Right lobe of liver (tissue), 4 donors: ENCODE measurements at regions not wholly inside any gene's neighbourhood (a gene's known extent, or its start where the extent isn't known, plus 50 kb on each side); places are given as distances from the start of the nearest gene placed in this dataset.

ENCODE experiments used
- CTCF ChIP-seq, 4 donors: fragments of 200-600 bp in 3 of 4; fragments of 450-650 bp in 1 of 4; IDR thresholded peaks; one replicate each; pipeline versions ENCODE4 v1.5.1 to v1.8.0; 2016 to 2022; ENCODE audit warnings: antibody characterized with exemption in 4 of 4, mild to moderate bottlenecking in 2 of 4
- POLR2A ChIP-seq: fragments of 450-650 bp; IDR thresholded peaks from one replicate; pipeline ENCODE4 v1.6.1; 2017; ENCODE audit warnings: antibody characterized with exemption, mild to moderate bottlenecking
- donor health status: DM: no; HTN: no; CAD: no.
- donor health status: DM: no; HTN: no; CAD: no.
- donor health status: DM: no; HTN: yes; CAD: no.

- no peak for TF ChIP-seq CTCF (IDR thresholded peaks at IDR 0.05)
- no peak for TF ChIP-seq POLR2A
Measured at GRCh38 chr20:12721636-12722035, 287.1 kb upstream of the SPTLC3 start.
